Vagina (tissue), 2 donors: ENCODE measurements at regions not wholly inside any gene's neighbourhood (a gene's known extent, or its start where the extent isn't known, plus 50 kb on each side); places are given as distances from the start of the nearest gene placed in this dataset.

Source experiments
- DNase-seq, 2 donors: peaks; one replicate each; pipeline ENCODE4 v3.0.0-alpha.2; 2017; ENCODE audit errors: extremely low spot score in 2 of 2
- H3K27ac ChIP-seq: fragments of 200-600 bp; sonication (generic); one replicate; pipeline ENCODE4 v1.5.1; 2019
- H3K27me3 ChIP-seq: fragments of 200-600 bp; sonication (generic); one replicate; pipeline ENCODE4 v1.5.1; 2019
- H3K36me3 ChIP-seq, 2 donors: fragments of 200-600 bp; sonication (generic); one replicate each; pipeline ENCODE4 v1.5.1; 2017 to 2019
- H3K4me1 ChIP-seq: fragments of 200-600 bp; sonication (generic); one replicate; pipeline ENCODE4 v1.5.1; 2019
- H3K4me3 ChIP-seq, 2 donors: fragments of 200-600 bp; sonication (generic); 1 replicate in 1 of 2; 2 replicates in 1 of 2; pipeline ENCODE4 v1.5.1; 2016 to 2019
- H3K9me3 ChIP-seq: fragments of 200-600 bp; sonication (generic); one replicate; pipeline ENCODE4 v1.5.1; 2019
- CTCF ChIP-seq, 3 experiments: fragments of 450-650 bp in 2 of 3; fragments of 200-600 bp in 1 of 3; sonication (generic) in 1 of 3; IDR thresholded peaks; one replicate each; pipeline ENCODE4 v1.5.1; 2017 to 2019; ENCODE audit warnings: antibody characterized with exemption in 3 of 3, mild to moderate bottlenecking in 2 of 3, moderate library complexity in 2 of 3
- POLR2A ChIP-seq, 2 donors: fragments of 450-650 bp; IDR thresholded peaks; one replicate each; pipeline ENCODE4 v1.6.1; 2017; ENCODE audit warnings: antibody characterized with exemption in 2 of 2, mild to moderate bottlenecking in 2 of 2, moderate library complexity in 2 of 2
- POLR2AphosphoS5 ChIP-seq, 2 donors: sonication (generic); formaldehyde crosslinking; IDR thresholded peaks; one replicate each; pipeline ENCODE4 v1.9.0; 2017; ENCODE audit warnings: antibody characterized with exemption in 2 of 2, mild to moderate bottlenecking in 2 of 2, low read depth in 1 of 2; ENCODE audit not compliant: insufficient read depth in 1 of 2
- intact Hi-C: fragments of 100-400 bp; cut with DNase I; formaldehyde crosslinking; loops from one replicate; pipeline ENCODE4 v1.15.1; 2023

GRCh38 chr9:82124090-82124489 is 135.5 kb downstream of the SPATA31D1 start:
- Histone ChIP-seq H3K27ac (no peak overlapping the region), H3K27me3 (no peaks in the 10 kb centered on the region), H3K36me3 (no peaks in the 10 kb centered on the region), H3K4me3 (no peak overlapping the region), H3K9me3 (no peaks in the 10 kb centered on the region), H3K4me1 (no peaks in the 10 kb centered on the region)
- no peak for DNase-seq
- intact Hi-C loops = no loop called here
- TF ChIP-seq POLR2A (IDR thresholded peaks at IDR 0.05) (no peak), CTCF (IDR thresholded peaks at IDR 0.05) (no peak), POLR2AphosphoS5 (IDR thresholded peaks at IDR 0.05; ENCODE audit: insufficient read depth in 1 of 2, low read depth in 1 of 2) (no peak)

GRCh38 chr9:82126256-82126655 is 137.7 kb downstream of the SPATA31D1 start:
- no peak overlapping the region for H3K4me3 ChIP-seq

GRCh38 chr9:82127465-82127864 is 138.9 kb downstream of the SPATA31D1 start:
- Histone ChIP-seq H3K9me3 (no peaks in the 10 kb centered on the region), H3K4me3 (no peak overlapping the region), H3K27ac (no peak overlapping the region), H3K27me3 (no peaks in the 10 kb centered on the region), H3K4me1 (no peaks in the 10 kb centered on the region), H3K36me3 (no peaks in the 10 kb centered on the region)
- DNase-seq = no peak
- intact Hi-C loops = no loop called here
- TF ChIP-seq CTCF (IDR thresholded peaks at IDR 0.05) = no peak
- TF ChIP-seq POLR2AphosphoS5 (IDR thresholded peaks at IDR 0.05; ENCODE audit: insufficient read depth in 1 of 2, low read depth in 1 of 2) = no peak
- no peak for TF ChIP-seq POLR2A (IDR thresholded peaks at IDR 0.05)

More at GRCh38 chr9:82126256-82126655, 137.7 kb downstream of the SPATA31D1 start:
- intact Hi-C loops = no loop called here
- TF ChIP-seq CTCF (IDR thresholded peaks at IDR 0.05) (no peak), POLR2A (IDR thresholded peaks at IDR 0.05) (no peak), POLR2AphosphoS5 (IDR thresholded peaks at IDR 0.05; ENCODE audit: insufficient read depth in 1 of 2, low read depth in 1 of 2) (no peak)
- no peak overlapping the region for H3K27ac ChIP-seq
- no peaks in the 10 kb centered on the region for H3K36me3 ChIP-seq
- no peak for DNase-seq
- H3K9me3 ChIP-seq = no peaks in the 10 kb centered on the region
- no peaks in the 10 kb centered on the region for H3K4me1 ChIP-seq
- H3K27me3 ChIP-seq = no peaks in the 10 kb centered on the region

- no peak for DNase-seq
- no peaks in the 10 kb centered on the region for H3K4me1 ChIP-seq
- H3K4me3 ChIP-seq = no peak overlapping the region
- no peaks in the 10 kb centered on the region for H3K36me3 ChIP-seq
- intact Hi-C loops = no loop called here
- H3K27me3 ChIP-seq = no peaks in the 10 kb centered on the region
- H3K9me3 ChIP-seq = no peaks in the 10 kb centered on the region
- no peak overlapping the region for H3K27ac ChIP-seq
- TF ChIP-seq POLR2A (IDR thresholded peaks at IDR 0.05) (no peak), POLR2AphosphoS5 (IDR thresholded peaks at IDR 0.05; ENCODE audit: insufficient read depth in 1 of 2, low read depth in 1 of 2) (no peak), CTCF (IDR thresholded peaks at IDR 0.05) (no peak)
Measured at GRCh38 chr9:82128011-82128696, 139.6 kb downstream of the SPATA31D1 start.

- H3K4me1 ChIP-seq = no peaks in the 10 kb centered on the region
- no peaks in the 10 kb centered on the region for H3K27me3 ChIP-seq
- no peaks in the 10 kb centered on the region for H3K36me3 ChIP-seq
- intact Hi-C loops = no loop called here
- TF ChIP-seq CTCF (IDR thresholded peaks at IDR 0.05) = no peak
- no peak for TF ChIP-seq POLR2A (IDR thresholded peaks at IDR 0.05)
- TF ChIP-seq POLR2AphosphoS5 (IDR thresholded peaks at IDR 0.05; ENCODE audit: insufficient read depth in 1 of 2, low read depth in 1 of 2) = no peak
- no peaks in the 10 kb centered on the region for H3K9me3 ChIP-seq
- no peak for DNase-seq
- no peak overlapping the region for H3K27ac ChIP-seq
- no peak overlapping the region for H3K4me3 ChIP-seq
Measured at GRCh38 chr9:82129708-82130107, 141.1 kb downstream of the SPATA31D1 start.
